Panc1 (cell line): ENCODE measurements at regions not wholly inside any gene's neighbourhood (a gene's known extent, or its start where the extent isn't known, plus 50 kb on each side); places are given as distances from the start of the nearest gene placed in this dataset.
"Not testable (repeated sequence)": the region's sequence is repeated elsewhere in the genome, so short reads cannot be mapped to it uniquely, and the experiment has no call there.

Source experiments
- ATAC-seq: fragments of 200-7000 bp; cut with Tn5 transposase; 2 replicates; pipeline ENCODE4 v1.9.1; 2020; ENCODE audit warnings: mild to moderate bottlenecking, moderate library complexity
- BruUV-seq: library from RNA; stranded (reverse); fragments of 400-500 nt; replicated peaks from 2 replicates; lab custom pipeline; 2021; lab: Mats Ljungman, UMichigan
- CTCF ChIA-PET: fragments of 300-600 bp; sonication (Branson Sonifier 250); formaldehyde crosslinking; loops from one replicate; lab custom pipeline; 2022; ENCODE audit warnings: antibody characterized with exemption; lab: Charles Lee
- POLR2A ChIA-PET: fragments of 300-600 bp; sonication (Branson Sonifier 250); formaldehyde crosslinking; loops from one replicate; lab custom pipeline; 2022; ENCODE audit warnings: antibody characterized with exemption; lab: Charles Lee
- DNase-seq: peaks from one replicate; pipeline ENCODE4 v3.0.0-alpha.2; 2010; ENCODE audit warnings: low read depth, low spot score
- H3K27ac ChIP-seq: 2 replicates; pipeline ENCODE4 v1.5.1; 2011; ENCODE audit warnings: mild to moderate bottlenecking, low read length, inconsistent platforms
- H3K27me3 ChIP-seq: fragments of 200-500 bp; sonication (Bioruptor generic); 2 replicates; pipeline ENCODE4 v1.6.0; 2014; ENCODE audit warnings: low read length, inconsistent platforms; ENCODE audit not compliant: control insufficient read depth, insufficient read depth
- H3K36me3 ChIP-seq: fragments of 200-500 bp; sonication (Bioruptor generic); 2 replicates; pipeline ENCODE4 v1.5.1; 2014; ENCODE audit warnings: inconsistent platforms, mild to moderate bottlenecking, low read length, moderate library complexity; ENCODE audit not compliant: control insufficient read depth, insufficient read depth
- H3K4me1 ChIP-seq: 2 replicates; pipeline ENCODE4 v1.5.1; 2011; ENCODE audit warnings: inconsistent platforms, mild to moderate bottlenecking, low read length, moderate library complexity; ENCODE audit not compliant: control insufficient read depth, insufficient read depth
- H3K4me3 ChIP-seq, 2 experiments: 2 replicates each; pipeline ENCODE4 v1.5.1; 2011 to 2012; ENCODE audit warnings: low read depth in 2 of 2, low read length in 2 of 2, mild to moderate bottlenecking in 2 of 2, inconsistent platforms in 1 of 2, moderate library complexity in 1 of 2
- H3K9me3 ChIP-seq: fragments of 200-500 bp; sonication (Bioruptor generic); 2 replicates; pipeline ENCODE4 v1.5.1; 2014; ENCODE audit warnings: low read depth, mild to moderate bottlenecking, inconsistent platforms, low read length, moderate library complexity; ENCODE audit not compliant: control insufficient read depth, insufficient read depth
- POLR2AphosphoS5 ChIP-seq: IDR thresholded peaks from 2 replicates; pipeline ENCODE4 v1.6.1; 2012; ENCODE audit warnings: mild to moderate bottlenecking, low read depth, low read length, moderate library complexity
- SIN3A ChIP-seq: IDR thresholded peaks from 2 replicates; pipeline ENCODE4 v1.6.1; 2012; ENCODE audit warnings: low read depth, mild to moderate bottlenecking, low read length, moderate library complexity, borderline replicate concordance; ENCODE audit not compliant: insufficient read depth
- TCF7L2 ChIP-seq: IDR thresholded peaks from 2 replicates; pipeline ENCODE4 v1.6.1; 2011; ENCODE audit warnings: mild to moderate bottlenecking, low read depth, low read length, inconsistent platforms
- in situ Hi-C: cut with HindIII; loops from 2 replicates; pipeline ENCODE4 v1.10.0; 2016; ENCODE audit warnings: low sequenced_read_pairs, low pct_unique_long_range_greater_than_20kb
- intact Hi-C: fragments of 100-400 bp; cut with micrococcal nuclease; formaldehyde crosslinking; loops from one replicate; pipeline ENCODE4 v1.10.0; 2022; ENCODE audit not compliant: unreplicated experiment
- TF ChIP-seq, protein P1 (sequence below): fragments of 450-650 bp; IDR thresholded peaks from 2 replicates; pipeline ENCODE4 v1.5.1; 2017; ENCODE audit warnings: mild to moderate bottlenecking
- TF ChIP-seq, protein P2 (sequence below), 2 experiments: IDR thresholded peaks; 2 replicates each; pipeline ENCODE4 v1.6.1; 2011 to 2012; ENCODE audit warnings: low read depth in 2 of 2, control low read depth in 1 of 2, low read length in 1 of 2, mild to moderate bottlenecking in 1 of 2, moderate library complexity in 1 of 2; ENCODE audit not compliant: insufficient read depth in 1 of 2

DNA sequence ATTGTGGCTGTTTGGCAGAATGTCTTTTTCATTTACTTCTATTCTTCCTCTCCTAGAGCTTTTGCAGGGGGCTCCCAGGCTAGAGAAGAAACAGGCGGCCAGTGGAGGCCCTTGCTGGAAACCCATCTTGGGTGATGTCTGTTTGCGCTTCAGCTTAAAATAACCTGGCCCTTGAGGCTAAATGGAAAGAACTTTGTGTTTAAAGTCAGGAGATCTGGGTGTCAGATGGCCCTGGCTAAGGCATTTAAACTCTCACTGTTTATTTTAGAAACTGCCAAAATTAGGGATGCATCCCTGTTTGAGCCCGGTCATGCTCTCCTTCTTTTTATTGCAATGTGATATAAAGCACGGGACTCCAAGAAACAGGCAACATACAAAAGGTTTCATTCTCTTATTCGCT, 118.4 kb upstream of the RMP24 start:
- ChIA-PET CTCF (no interaction called here), POLR2A (no interaction called here)
- ATAC-seq (no peak), DNase-seq (no peak)
- H3K4me1 ChIP-seq: no peaks in the 10 kb centered on the region
- TF ChIP-seq TCF7L2 (no peak), POLR2AphosphoS5 (no peak), SIN3A (no peak)
- TF ChIP-seq, protein P1, sequence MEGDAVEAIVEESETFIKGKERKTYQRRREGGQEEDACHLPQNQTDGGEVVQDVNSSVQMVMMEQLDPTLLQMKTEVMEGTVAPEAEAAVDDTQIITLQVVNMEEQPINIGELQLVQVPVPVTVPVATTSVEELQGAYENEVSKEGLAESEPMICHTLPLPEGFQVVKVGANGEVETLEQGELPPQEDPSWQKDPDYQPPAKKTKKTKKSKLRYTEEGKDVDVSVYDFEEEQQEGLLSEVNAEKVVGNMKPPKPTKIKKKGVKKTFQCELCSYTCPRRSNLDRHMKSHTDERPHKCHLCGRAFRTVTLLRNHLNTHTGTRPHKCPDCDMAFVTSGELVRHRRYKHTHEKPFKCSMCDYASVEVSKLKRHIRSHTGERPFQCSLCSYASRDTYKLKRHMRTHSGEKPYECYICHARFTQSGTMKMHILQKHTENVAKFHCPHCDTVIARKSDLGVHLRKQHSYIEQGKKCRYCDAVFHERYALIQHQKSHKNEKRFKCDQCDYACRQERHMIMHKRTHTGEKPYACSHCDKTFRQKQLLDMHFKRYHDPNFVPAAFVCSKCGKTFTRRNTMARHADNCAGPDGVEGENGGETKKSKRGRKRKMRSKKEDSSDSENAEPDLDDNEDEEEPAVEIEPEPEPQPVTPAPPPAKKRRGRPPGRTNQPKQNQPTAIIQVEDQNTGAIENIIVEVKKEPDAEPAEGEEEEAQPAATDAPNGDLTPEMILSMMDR: no peak
- TF ChIP-seq, protein P2, sequence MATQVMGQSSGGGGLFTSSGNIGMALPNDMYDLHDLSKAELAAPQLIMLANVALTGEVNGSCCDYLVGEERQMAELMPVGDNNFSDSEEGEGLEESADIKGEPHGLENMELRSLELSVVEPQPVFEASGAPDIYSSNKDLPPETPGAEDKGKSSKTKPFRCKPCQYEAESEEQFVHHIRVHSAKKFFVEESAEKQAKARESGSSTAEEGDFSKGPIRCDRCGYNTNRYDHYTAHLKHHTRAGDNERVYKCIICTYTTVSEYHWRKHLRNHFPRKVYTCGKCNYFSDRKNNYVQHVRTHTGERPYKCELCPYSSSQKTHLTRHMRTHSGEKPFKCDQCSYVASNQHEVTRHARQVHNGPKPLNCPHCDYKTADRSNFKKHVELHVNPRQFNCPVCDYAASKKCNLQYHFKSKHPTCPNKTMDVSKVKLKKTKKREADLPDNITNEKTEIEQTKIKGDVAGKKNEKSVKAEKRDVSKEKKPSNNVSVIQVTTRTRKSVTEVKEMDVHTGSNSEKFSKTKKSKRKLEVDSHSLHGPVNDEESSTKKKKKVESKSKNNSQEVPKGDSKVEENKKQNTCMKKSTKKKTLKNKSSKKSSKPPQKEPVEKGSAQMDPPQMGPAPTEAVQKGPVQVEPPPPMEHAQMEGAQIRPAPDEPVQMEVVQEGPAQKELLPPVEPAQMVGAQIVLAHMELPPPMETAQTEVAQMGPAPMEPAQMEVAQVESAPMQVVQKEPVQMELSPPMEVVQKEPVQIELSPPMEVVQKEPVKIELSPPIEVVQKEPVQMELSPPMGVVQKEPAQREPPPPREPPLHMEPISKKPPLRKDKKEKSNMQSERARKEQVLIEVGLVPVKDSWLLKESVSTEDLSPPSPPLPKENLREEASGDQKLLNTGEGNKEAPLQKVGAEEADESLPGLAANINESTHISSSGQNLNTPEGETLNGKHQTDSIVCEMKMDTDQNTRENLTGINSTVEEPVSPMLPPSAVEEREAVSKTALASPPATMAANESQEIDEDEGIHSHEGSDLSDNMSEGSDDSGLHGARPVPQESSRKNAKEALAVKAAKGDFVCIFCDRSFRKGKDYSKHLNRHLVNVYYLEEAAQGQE (IDR thresholded peaks at IDR 0.05; ENCODE audit: insufficient read depth in 1 of 2, low read depth in 2 of 2, low read length in 1 of 2): no peak
- in situ Hi-C loops (no loop called here), intact Hi-C loops (no loop called here)
- no peaks in the 10 kb centered on the region for H3K36me3 ChIP-seq
- H3K4me3 ChIP-seq: no peak overlapping the region
- BruUV-seq: no TSS peak
- no peak overlapping the region for H3K27ac ChIP-seq
- H3K27me3 ChIP-seq: no peaks in the 10 kb centered on the region
- H3K9me3 ChIP-seq: no peaks in the 10 kb centered on the region

- CTCF ChIA-PET: no interaction called here
- Histone ChIP-seq H3K9me3 (no peaks in the 10 kb centered on the region), H3K4me1 (no peaks in the 10 kb centered on the region), H3K27me3 (no peaks in the 10 kb centered on the region), H3K36me3 (no peaks in the 10 kb centered on the region), H3K4me3 (no peak overlapping the region), H3K27ac (no peak overlapping the region)
- in situ Hi-C loops: no loop called here
- BruUV-seq: no TSS peak
- DNase-seq: no peak
- ATAC-seq: no peak
- no peak for TF ChIP-seq TCF7L2
- TF ChIP-seq, protein P2 (IDR thresholded peaks at IDR 0.05; ENCODE audit: insufficient read depth in 1 of 2, low read depth in 2 of 2, low read length in 1 of 2): no peak
- TF ChIP-seq, protein P1: no peak
- no peak for TF ChIP-seq SIN3A
- no peak for TF ChIP-seq POLR2AphosphoS5
- intact Hi-C loops: no loop called here
- POLR2A ChIA-PET: no interaction called here
Measured at GRCh38 chr18:35856178-35856577, 116.3 kb upstream of the RMP24 start.

- H3K36me3 ChIP-seq, DNase-seq, intact Hi-C loops, POLR2A ChIA-PET, H3K4me1 ChIP-seq, in situ Hi-C loops, H3K27me3 ChIP-seq, H3K9me3 ChIP-seq, BruUV-seq, ATAC-seq, H3K4me3 ChIP-seq, CTCF ChIA-PET, H3K27ac ChIP-seq: not testable (repeated sequence)
Measured at GRCh38 chr18:35856721-35857120, 115.8 kb upstream of the RMP24 start.

DNA sequence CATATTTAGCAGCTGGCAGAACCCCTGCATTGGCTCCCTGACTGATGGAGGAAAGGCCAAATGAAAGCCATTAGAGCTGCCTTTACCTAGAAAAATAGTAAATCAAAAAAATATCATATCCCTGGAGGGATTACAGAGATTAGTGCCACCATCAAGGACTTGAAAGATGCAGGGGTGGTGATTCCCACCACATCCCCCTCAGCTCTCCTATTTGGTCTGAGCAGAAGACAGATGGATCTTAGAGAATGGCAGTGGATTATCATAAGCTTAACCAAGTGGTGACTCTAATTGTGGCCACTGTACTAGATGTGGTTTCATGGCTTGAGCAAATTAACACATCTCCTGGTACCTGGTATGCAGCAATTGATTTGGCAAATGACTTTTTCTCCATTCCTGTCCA, 114.9 kb upstream of the RMP24 start:
- H3K4me3 ChIP-seq, CTCF ChIA-PET, in situ Hi-C loops, BruUV-seq, ATAC-seq, intact Hi-C loops, DNase-seq, H3K36me3 ChIP-seq, H3K27me3 ChIP-seq, H3K27ac ChIP-seq, H3K4me1 ChIP-seq, POLR2A ChIA-PET, H3K9me3 ChIP-seq: not testable (repeated sequence)
